ENCODE measurements at regions not wholly inside any gene's neighbourhood (a gene's known extent, or its start where the extent isn't known, plus 50 kb on each side); places are given as distances from the start of the nearest gene placed in this dataset.

DNA sequence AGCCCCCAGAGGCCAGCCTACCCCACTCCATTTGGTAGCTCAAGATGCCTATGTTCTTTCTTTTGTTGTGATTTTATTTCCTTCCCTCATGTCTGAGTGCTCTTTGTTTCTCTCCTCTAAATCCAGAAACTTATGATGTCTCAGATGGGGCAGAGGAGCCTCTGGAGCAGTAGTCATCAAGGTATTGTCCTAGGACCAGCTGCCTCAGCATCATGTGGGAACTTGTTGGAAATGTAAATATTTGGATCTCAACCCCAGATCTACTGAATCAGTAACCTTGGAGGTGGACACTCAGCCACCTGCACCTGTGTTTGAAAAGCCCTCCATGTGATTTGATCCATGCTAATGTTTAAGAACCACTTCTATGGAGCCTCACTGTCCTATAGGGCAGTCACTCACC lies 593.1 kb upstream of the PLXNA2 start:
- TF ChIP-seq, protein P1, sequence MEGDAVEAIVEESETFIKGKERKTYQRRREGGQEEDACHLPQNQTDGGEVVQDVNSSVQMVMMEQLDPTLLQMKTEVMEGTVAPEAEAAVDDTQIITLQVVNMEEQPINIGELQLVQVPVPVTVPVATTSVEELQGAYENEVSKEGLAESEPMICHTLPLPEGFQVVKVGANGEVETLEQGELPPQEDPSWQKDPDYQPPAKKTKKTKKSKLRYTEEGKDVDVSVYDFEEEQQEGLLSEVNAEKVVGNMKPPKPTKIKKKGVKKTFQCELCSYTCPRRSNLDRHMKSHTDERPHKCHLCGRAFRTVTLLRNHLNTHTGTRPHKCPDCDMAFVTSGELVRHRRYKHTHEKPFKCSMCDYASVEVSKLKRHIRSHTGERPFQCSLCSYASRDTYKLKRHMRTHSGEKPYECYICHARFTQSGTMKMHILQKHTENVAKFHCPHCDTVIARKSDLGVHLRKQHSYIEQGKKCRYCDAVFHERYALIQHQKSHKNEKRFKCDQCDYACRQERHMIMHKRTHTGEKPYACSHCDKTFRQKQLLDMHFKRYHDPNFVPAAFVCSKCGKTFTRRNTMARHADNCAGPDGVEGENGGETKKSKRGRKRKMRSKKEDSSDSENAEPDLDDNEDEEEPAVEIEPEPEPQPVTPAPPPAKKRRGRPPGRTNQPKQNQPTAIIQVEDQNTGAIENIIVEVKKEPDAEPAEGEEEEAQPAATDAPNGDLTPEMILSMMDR (IDR thresholded peaks at IDR 0.05) = no peak
- TF ChIP-seq POLR2AphosphoS5 (IDR thresholded peaks at IDR 0.05) (no peak), POLR2A (IDR thresholded peaks at IDR 0.05) (no peak), EP300 (IDR thresholded peaks at IDR 0.05) (no peak)
